IPS-18a (cell line): ENCODE measurements at regions not wholly inside any gene's neighbourhood (a gene's known extent, or its start where the extent isn't known, plus 50 kb on each side); places are given as distances from the start of the nearest gene placed in this dataset.

Experiments used
- H3K27ac ChIP-seq: one replicate; pipeline ENCODE4 v1.5.1; 2013; ENCODE audit warnings: low read length
- H3K27me3 ChIP-seq: one replicate; pipeline ENCODE4 v1.6.1; 2013; ENCODE audit warnings: mild to moderate bottlenecking, low read length; ENCODE audit not compliant: control insufficient read depth, insufficient read depth
- H3K36me3 ChIP-seq: one replicate; pipeline ENCODE4 v1.6.1; 2013; ENCODE audit warnings: low read depth, low read length; ENCODE audit not compliant: control insufficient read depth
- H3K4me1 ChIP-seq: one replicate; pipeline ENCODE4 v1.6.1; 2013; ENCODE audit warnings: low read depth, low read length; ENCODE audit not compliant: control insufficient read depth
- H3K4me3 ChIP-seq: one replicate; pipeline ENCODE4 v1.5.1; 2013; ENCODE audit warnings: low read length
- H3K9ac ChIP-seq: one replicate; pipeline ENCODE4 v1.6.1; 2013; ENCODE audit warnings: mild to moderate bottlenecking, low read length, moderate library complexity
- H3K9me3 ChIP-seq: one replicate; pipeline ENCODE4 v1.6.1; 2013; ENCODE audit warnings: low read depth, low read length; ENCODE audit not compliant: control insufficient read depth

- Histone ChIP-seq H3K27me3 (no peaks in the 10 kb centered on the region), H3K4me3 (no peak overlapping the region), H3K36me3 (no peaks in the 10 kb centered on the region), H3K4me1 (no peaks in the 10 kb centered on the region), H3K9ac (no peak overlapping the region), H3K9me3 (no peaks in the 10 kb centered on the region), H3K27ac (no peak overlapping the region)
These were observed 173.7 kb upstream of the SLITRK5 start for GRCh38 chr13:87497426-87497825.

GRCh38 chr13:87498681-87499080 lies 172.5 kb upstream of the SLITRK5 start:
- no peak overlapping the region for H3K4me3 ChIP-seq
- no peaks in the 10 kb centered on the region for H3K4me1 ChIP-seq
- no peaks in the 10 kb centered on the region for H3K27me3 ChIP-seq
- H3K9me3 ChIP-seq: no peaks in the 10 kb centered on the region
- H3K27ac ChIP-seq: no peak overlapping the region
- H3K36me3 ChIP-seq: no peaks in the 10 kb centered on the region
- H3K9ac ChIP-seq: no peak overlapping the region

- H3K27ac ChIP-seq: no peak overlapping the region
- no peak overlapping the region for H3K4me3 ChIP-seq
- H3K9me3 ChIP-seq: no peaks in the 10 kb centered on the region
- H3K4me1 ChIP-seq: no peaks in the 10 kb centered on the region
- no peaks in the 10 kb centered on the region for H3K27me3 ChIP-seq
- no peaks in the 10 kb centered on the region for H3K36me3 ChIP-seq
- no peak overlapping the region for H3K9ac ChIP-seq
These were observed 146.4 kb upstream of the SLITRK5 start for GRCh38 chr13:87524775-87525174.

- H3K27ac ChIP-seq: no peak overlapping the region
- H3K36me3 ChIP-seq: no peaks in the 10 kb centered on the region
- no peaks in the 10 kb centered on the region for H3K27me3 ChIP-seq
- H3K9ac ChIP-seq: no peak overlapping the region
- H3K4me1 ChIP-seq: no peaks in the 10 kb centered on the region
- H3K4me3 ChIP-seq: no peak overlapping the region
- H3K9me3 ChIP-seq: no peaks in the 10 kb centered on the region
These were observed 137.4 kb upstream of the SLITRK5 start for GRCh38 chr13:87533776-87534175.

DNA sequence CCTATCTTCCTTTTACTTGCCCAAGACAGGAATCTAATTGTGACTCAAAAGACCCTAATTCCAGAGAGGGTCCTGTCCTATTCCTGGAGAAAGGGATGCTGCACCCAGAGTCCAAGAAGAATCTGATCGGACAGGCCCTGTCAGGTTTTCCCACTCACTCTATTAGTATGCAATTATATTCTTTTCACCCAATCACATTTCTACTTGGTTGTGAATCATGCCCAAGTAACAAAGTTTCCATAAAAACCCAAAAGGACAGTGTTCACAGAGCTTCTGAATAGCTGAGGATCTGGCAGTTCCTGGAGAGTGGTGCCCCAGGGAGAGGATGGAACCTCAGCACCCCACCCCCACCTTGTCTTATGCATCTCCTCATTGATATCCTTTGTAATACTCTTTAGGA lies 135.3 kb upstream of the SLITRK5 start:
- Histone ChIP-seq H3K36me3 (no peaks in the 10 kb centered on the region), H3K27ac (no peak overlapping the region), H3K27me3 (no peaks in the 10 kb centered on the region), H3K4me1 (no peaks in the 10 kb centered on the region), H3K4me3 (no peak overlapping the region), H3K9ac (no peak overlapping the region), H3K9me3 (no peaks in the 10 kb centered on the region)

DNA sequence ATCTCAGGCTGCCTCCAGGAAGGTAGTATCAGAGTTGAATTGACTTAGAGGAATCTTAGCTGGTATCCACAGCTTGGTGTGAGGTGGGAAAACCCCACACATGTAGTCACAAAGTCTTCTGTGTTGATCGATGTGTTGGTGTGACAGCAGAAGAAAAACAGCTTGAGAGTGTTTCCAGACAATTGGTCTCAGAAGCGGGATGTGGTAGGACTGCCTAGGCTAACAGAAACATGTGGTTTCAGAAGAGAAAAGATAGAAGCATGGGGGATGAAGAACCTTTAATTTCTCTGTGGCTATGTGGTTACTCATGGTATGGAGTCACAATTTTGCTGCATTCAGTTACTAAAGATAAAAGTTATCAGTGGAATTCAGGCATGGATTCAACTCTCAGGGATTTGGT lies 134.7 kb upstream of the SLITRK5 start:
- H3K27me3 ChIP-seq: no peaks in the 10 kb centered on the region
- H3K4me3 ChIP-seq: no peak overlapping the region
- H3K9ac ChIP-seq: no peak overlapping the region
- H3K27ac ChIP-seq: no peak overlapping the region
- H3K9me3 ChIP-seq: no peaks in the 10 kb centered on the region
- no peaks in the 10 kb centered on the region for H3K36me3 ChIP-seq
- H3K4me1 ChIP-seq: no peaks in the 10 kb centered on the region

DNA sequence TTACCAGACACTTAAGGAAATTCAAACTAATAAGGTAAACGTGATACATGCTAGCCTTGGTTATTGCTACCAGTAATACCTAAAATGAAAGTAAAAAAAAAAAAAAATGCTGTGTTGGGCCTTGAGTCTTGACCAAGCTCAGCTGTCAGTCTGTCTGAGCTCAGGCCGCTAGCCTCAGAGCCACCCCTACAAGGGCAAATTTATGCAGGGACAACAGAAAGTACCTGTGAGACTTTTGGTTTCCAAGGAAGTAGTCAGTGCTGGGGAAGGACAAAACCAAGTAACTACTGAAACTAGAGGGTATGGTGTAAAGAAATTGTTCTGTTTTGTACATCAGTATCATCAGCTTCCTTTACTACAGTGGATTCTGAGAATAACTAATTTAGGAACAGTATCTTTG lies 134.3 kb upstream of the SLITRK5 start:
- Histone ChIP-seq H3K27ac (no peak overlapping the region), H3K36me3 (no peaks in the 10 kb centered on the region), H3K27me3 (no peaks in the 10 kb centered on the region), H3K9ac (no peak overlapping the region), H3K9me3 (no peaks in the 10 kb centered on the region), H3K4me3 (no peak overlapping the region), H3K4me1 (no peaks in the 10 kb centered on the region)

DNA sequence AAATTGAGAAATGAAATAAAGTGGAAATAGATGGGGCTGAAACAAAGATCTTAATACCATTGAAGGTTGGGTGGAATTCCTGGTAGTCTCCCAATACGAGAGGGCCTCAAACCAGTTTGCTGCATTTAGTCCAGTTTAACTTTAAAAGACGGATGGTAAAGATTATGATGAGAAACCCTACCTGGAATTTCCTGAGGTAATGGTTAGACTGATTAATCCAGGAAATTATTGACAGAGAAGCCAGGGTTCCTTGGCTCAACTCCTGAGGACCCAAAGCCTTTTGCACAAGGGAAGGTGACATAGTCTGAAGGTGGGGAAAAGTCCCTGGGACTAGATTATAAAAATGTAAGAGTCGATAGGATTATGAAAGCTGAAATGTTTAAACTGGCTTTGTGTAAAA lies 133.2 kb upstream of the SLITRK5 start:
- Histone ChIP-seq H3K4me1 (no peaks in the 10 kb centered on the region), H3K4me3 (no peak overlapping the region), H3K9ac (no peak overlapping the region), H3K36me3 (no peaks in the 10 kb centered on the region), H3K27ac (no peak overlapping the region), H3K9me3 (no peaks in the 10 kb centered on the region), H3K27me3 (no peaks in the 10 kb centered on the region)

DNA sequence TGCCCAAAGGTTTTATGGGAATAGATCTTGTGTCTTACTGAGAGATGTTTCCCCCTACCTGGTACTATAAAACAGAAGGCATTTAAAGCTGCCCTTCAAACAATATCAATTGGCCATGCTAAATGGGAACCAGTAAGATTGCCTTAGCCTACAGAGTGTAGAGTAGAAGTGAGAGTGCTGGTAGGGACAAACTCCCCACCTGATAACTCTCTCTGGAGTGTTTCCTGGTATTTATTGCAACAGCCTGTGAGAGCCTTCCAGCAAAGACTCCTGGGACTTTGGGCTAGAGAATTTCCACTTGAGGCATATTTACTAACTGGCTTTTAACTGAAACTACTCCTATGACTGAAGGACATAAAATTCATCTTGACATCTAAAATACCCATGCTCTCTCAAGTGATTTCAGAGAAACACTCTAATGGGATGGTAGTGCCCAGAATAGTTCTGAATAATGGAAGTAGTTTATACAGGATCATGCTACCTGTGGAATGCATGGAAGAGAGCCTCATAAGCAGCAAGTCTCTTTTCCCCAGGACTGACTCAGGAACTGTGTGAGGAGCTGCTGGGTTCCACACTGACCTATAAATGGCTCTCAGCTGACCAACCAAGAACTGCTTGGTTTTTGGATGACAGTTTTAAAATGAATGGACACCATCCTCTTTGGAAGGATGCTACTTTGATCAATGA lies 132.7 kb upstream of the SLITRK5 start:
- Histone ChIP-seq H3K27ac (no peak overlapping the region), H3K9me3 (no peaks in the 10 kb centered on the region)

DNA sequence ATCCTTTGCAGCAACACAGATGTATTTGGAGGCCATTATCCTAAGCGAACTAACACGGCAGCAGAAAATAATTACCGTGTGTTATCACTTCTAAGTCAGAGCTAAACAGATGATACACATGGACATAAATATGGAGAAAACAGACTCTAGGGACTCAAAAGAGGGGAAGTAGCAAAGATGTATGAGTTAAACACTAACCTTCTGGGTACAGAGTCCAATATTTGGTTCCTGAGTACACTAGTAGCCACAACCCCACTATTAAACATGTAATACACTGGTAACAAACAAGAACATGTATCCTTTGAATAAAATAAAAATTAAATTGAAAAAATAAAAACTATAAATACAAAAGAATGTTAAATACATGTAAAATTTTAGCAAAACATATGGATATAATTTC lies 118.0 kb upstream of the SLITRK5 start:
- Histone ChIP-seq H3K4me1 (no peaks in the 10 kb centered on the region), H3K9ac (no peak overlapping the region), H3K9me3 (no peaks in the 10 kb centered on the region), H3K36me3 (no peaks in the 10 kb centered on the region), H3K4me3 (no peak overlapping the region), H3K27me3 (no peaks in the 10 kb centered on the region), H3K27ac (no peak overlapping the region)

More for the DNA sequence above, 132.7 kb upstream of the SLITRK5 start:
- Histone ChIP-seq H3K27me3 (no peaks in the 10 kb centered on the region), H3K9ac (no peak overlapping the region), H3K4me1 (no peaks in the 10 kb centered on the region), H3K36me3 (no peaks in the 10 kb centered on the region), H3K4me3 (no peak overlapping the region)

- Histone ChIP-seq H3K27ac (no peak overlapping the region), H3K4me1 (no peaks in the 10 kb centered on the region), H3K36me3 (no peaks in the 10 kb centered on the region), H3K4me3 (no peak overlapping the region), H3K27me3 (no peaks in the 10 kb centered on the region), H3K9ac (no peak overlapping the region), H3K9me3 (no peaks in the 10 kb centered on the region)
These were observed 117.1 kb upstream of the SLITRK5 start for GRCh38 chr13:87554045-87554444.

- Histone ChIP-seq H3K27ac (no peak overlapping the region), H3K27me3 (no peaks in the 10 kb centered on the region), H3K36me3 (no peaks in the 10 kb centered on the region), H3K4me3 (no peak overlapping the region), H3K9ac (no peak overlapping the region), H3K9me3 (no peaks in the 10 kb centered on the region), H3K4me1 (no peaks in the 10 kb centered on the region)
These were observed 113.4 kb upstream of the SLITRK5 start for GRCh38 chr13:87557788-87558187.
